Liver (tissue), 8 donors: ENCODE measurements at regions not wholly inside any gene's neighbourhood (a gene's known extent, or its start where the extent isn't known, plus 50 kb on each side); places are given as distances from the start of the nearest gene placed in this dataset.

Experiments used
- DNase-seq: peaks from one replicate; pipeline ENCODE4 v3.0.0-alpha.2; 2017; ENCODE audit warnings: low spot score
- H3K27ac ChIP-seq, 2 donors: one replicate each; pipeline ENCODE4 v1.7.0; 2013; ENCODE audit warnings: inconsistent platforms in 2 of 2, low read length in 2 of 2, control low read depth in 1 of 2, low read depth in 1 of 2, mild to moderate bottlenecking in 1 of 2
- H3K27me3 ChIP-seq, 4 donors: one replicate each; pipeline versions ENCODE4 v1.6.1 to v1.7.0; 2013; ENCODE audit warnings: low read length in 3 of 4, inconsistent platforms in 1 of 4, mild to moderate bottlenecking in 1 of 4, moderate library complexity in 1 of 4; ENCODE audit not compliant: control insufficient read depth in 4 of 4, insufficient read depth in 4 of 4
- H3K36me3 ChIP-seq, 4 donors: one replicate each; pipeline versions ENCODE4 v1.6.1 to v1.7.0; 2013; ENCODE audit warnings: low read length in 3 of 4, mild to moderate bottlenecking in 3 of 4, low read depth in 1 of 4, moderate library complexity in 1 of 4; ENCODE audit not compliant: control insufficient read depth in 4 of 4, insufficient read depth in 3 of 4
- H3K4me1 ChIP-seq, 4 donors: one replicate each; pipeline versions ENCODE4 v1.6.1 to v1.7.0; 2013; ENCODE audit warnings: low read length in 3 of 4, mild to moderate bottlenecking in 3 of 4, moderate library complexity in 1 of 4; ENCODE audit not compliant: control insufficient read depth in 4 of 4, insufficient read depth in 4 of 4
- H3K4me3 ChIP-seq, 3 donors: one replicate each; pipeline versions ENCODE4 v1.6.1 to v1.7.0; 2013; ENCODE audit warnings: low read length in 3 of 3, control low read depth in 1 of 3, low read depth in 1 of 3, mild to moderate bottlenecking in 1 of 3
- H3K9ac ChIP-seq, 2 donors: one replicate each; pipeline ENCODE4 v1.7.0; 2013; ENCODE audit warnings: low read length in 2 of 2, mild to moderate bottlenecking in 2 of 2, moderate library complexity in 2 of 2, control low read depth in 1 of 2, low read depth in 1 of 2
- H3K9me3 ChIP-seq, 4 donors: one replicate each; pipeline versions ENCODE4 v1.6.1 to v1.7.0; 2013; ENCODE audit warnings: low read length in 3 of 4; ENCODE audit not compliant: control insufficient read depth in 4 of 4
- EGR1 ChIP-seq, 2 donors: IDR thresholded peaks; 2 replicates each; pipeline ENCODE4 v1.6.1; 2016 to 2018; ENCODE audit warnings: antibody characterized with exemption in 2 of 2, low read depth in 2 of 2
- FOXA1 ChIP-seq: IDR thresholded peaks from 2 replicates; pipeline ENCODE4 v1.6.1; 2016; ENCODE audit warnings: antibody characterized with exemption
- FOXA2 ChIP-seq: IDR thresholded peaks from 2 replicates; pipeline ENCODE4 v1.6.1; 2016; ENCODE audit warnings: antibody characterized with exemption
- GABPA ChIP-seq, 2 donors: IDR thresholded peaks in 1 of 2; conservative IDR thresholded peaks in 1 of 2; 2 replicates each; pipeline ENCODE4 v1.6.1; 2016; ENCODE audit warnings: antibody characterized with exemption in 2 of 2, mild to moderate bottlenecking in 1 of 2, moderate library complexity in 1 of 2
- HNF4A ChIP-seq, 2 donors: conservative IDR thresholded peaks; 2 replicates each; pipeline ENCODE4 v1.6.1; 2016; ENCODE audit warnings: antibody characterized with exemption in 2 of 2, mild to moderate bottlenecking in 2 of 2
- HNF4G ChIP-seq: IDR thresholded peaks from 2 replicates; pipeline ENCODE4 v1.6.1; 2016; ENCODE audit warnings: antibody characterized with exemption
- JUND ChIP-seq, 2 donors: IDR thresholded peaks; 2 replicates each; pipeline ENCODE4 v1.6.1; 2016; ENCODE audit warnings: antibody characterized with exemption in 2 of 2
- RAD21 ChIP-seq, 2 donors: IDR thresholded peaks; 2 replicates each; pipeline ENCODE4 v1.6.1; 2016; ENCODE audit warnings: antibody characterized with exemption in 2 of 2, mild to moderate bottlenecking in 2 of 2
- REST ChIP-seq: IDR thresholded peaks from 2 replicates; pipeline ENCODE4 v1.6.1; 2016; ENCODE audit warnings: antibody characterized with exemption, mild to moderate bottlenecking
- RXRA ChIP-seq, 2 donors: IDR thresholded peaks; 2 replicates each; pipeline ENCODE4 v1.6.1; 2017 to 2018; ENCODE audit warnings: antibody characterized with exemption in 2 of 2, mild to moderate bottlenecking in 1 of 2
- SP1 ChIP-seq: IDR thresholded peaks from 2 replicates; pipeline ENCODE4 v1.6.1; 2018; ENCODE audit warnings: antibody characterized with exemption, mild to moderate bottlenecking
- TAF1 ChIP-seq: conservative IDR thresholded peaks from 2 replicates; pipeline ENCODE4 v1.6.1; 2016; ENCODE audit warnings: antibody characterized with exemption, mild to moderate bottlenecking
- YY1 ChIP-seq: IDR thresholded peaks from 2 replicates; pipeline ENCODE4 v1.6.1; 2016; ENCODE audit warnings: antibody characterized with exemption, mild to moderate bottlenecking
- WGBS: extraction: QIAGEN DNeasy Blood & Tissue Kit; methylation state at CpG from one replicate; pipeline ENCODE4 v1.1.7; 2013; 5-methylcytosine and 5-hydroxymethylcytosine counted together
- TF ChIP-seq, protein P1 (sequence below): IDR thresholded peaks from 2 replicates; pipeline ENCODE4 v1.6.1; 2016; ENCODE audit warnings: antibody characterized with exemption
- TF ChIP-seq, protein P2 (sequence below): IDR thresholded peaks from 2 replicates; pipeline ENCODE4 v1.6.1; 2016; ENCODE audit warnings: antibody characterized with exemption
- TF ChIP-seq, protein P3 (sequence below): fragments of 150-350 bp; IDR thresholded peaks from 2 replicates; pipeline ENCODE4 v1.5.1; 2017; ENCODE audit warnings: improper control_type of control experiment, low read depth, low read length; ENCODE audit not compliant: missing input control
- TF ChIP-seq, protein P4 (sequence below): IDR thresholded peaks from 2 replicates; pipeline ENCODE4 v1.6.1; 2016; ENCODE audit warnings: antibody characterized with exemption
- donor health status: healthy.
- donor health status: healthy.
- donor health status: healthy.
- donor health status: healthy.
- donor health status: healthy.

DNA sequence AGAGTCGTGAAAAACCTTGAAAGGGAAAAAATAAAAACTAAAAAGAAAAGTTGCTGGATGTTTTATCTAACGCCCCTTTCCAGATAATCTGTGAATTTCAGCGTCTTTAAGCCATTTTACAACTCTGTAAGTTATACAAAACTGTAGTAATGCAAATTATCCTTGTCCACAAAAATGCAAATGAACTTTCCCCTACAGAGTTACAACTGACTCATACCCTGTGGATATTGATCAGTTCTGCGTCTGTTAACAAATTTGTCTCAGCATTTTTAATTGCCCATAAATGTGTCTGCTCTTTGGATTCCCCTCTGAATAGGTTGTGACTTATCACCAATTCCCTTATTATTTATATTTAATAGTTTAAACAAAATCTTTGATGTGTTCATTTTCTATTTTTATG lies 105.9 kb upstream of the PRLR start:
- Histone ChIP-seq H3K27ac (no peak overlapping the region), H3K9me3 (peaks cover 0 to 2% (median 0%) of the 10 kb centered on the region in 4 donors), H3K4me1 (no peaks in the 10 kb centered on the region), H3K9ac (no peak overlapping the region), H3K36me3 (no peaks in the 10 kb centered on the region), H3K27me3 (no peaks in the 10 kb centered on the region), H3K4me3 (no peak overlapping the region)
- no peak for DNase-seq
- WGBS: 90% methylated on average over 4 of the region's 4 CpGs
- no peak for TF ChIP-seq EGR1 (IDR thresholded peaks at IDR 0.05; ENCODE audit: low read depth in 2 of 2)
- no peak for TF ChIP-seq SP1
- no peak for TF ChIP-seq RXRA (IDR thresholded peaks at IDR 0.05)
- TF ChIP-seq, protein P1, sequence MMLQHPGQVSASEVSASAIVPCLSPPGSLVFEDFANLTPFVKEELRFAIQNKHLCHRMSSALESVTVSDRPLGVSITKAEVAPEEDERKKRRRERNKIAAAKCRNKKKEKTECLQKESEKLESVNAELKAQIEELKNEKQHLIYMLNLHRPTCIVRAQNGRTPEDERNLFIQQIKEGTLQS: no peak
- TF ChIP-seq, protein P2, sequence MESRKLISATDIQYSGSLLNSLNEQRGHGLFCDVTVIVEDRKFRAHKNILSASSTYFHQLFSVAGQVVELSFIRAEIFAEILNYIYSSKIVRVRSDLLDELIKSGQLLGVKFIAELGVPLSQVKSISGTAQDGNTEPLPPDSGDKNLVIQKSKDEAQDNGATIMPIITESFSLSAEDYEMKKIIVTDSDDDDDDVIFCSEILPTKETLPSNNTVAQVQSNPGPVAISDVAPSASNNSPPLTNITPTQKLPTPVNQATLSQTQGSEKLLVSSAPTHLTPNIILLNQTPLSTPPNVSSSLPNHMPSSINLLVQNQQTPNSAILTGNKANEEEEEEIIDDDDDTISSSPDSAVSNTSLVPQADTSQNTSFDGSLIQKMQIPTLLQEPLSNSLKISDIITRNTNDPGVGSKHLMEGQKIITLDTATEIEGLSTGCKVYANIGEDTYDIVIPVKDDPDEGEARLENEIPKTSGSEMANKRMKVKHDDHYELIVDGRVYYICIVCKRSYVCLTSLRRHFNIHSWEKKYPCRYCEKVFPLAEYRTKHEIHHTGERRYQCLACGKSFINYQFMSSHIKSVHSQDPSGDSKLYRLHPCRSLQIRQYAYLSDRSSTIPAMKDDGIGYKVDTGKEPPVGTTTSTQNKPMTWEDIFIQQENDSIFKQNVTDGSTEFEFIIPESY: no peak
- TF ChIP-seq REST: no peak
- TF ChIP-seq, protein P3, sequence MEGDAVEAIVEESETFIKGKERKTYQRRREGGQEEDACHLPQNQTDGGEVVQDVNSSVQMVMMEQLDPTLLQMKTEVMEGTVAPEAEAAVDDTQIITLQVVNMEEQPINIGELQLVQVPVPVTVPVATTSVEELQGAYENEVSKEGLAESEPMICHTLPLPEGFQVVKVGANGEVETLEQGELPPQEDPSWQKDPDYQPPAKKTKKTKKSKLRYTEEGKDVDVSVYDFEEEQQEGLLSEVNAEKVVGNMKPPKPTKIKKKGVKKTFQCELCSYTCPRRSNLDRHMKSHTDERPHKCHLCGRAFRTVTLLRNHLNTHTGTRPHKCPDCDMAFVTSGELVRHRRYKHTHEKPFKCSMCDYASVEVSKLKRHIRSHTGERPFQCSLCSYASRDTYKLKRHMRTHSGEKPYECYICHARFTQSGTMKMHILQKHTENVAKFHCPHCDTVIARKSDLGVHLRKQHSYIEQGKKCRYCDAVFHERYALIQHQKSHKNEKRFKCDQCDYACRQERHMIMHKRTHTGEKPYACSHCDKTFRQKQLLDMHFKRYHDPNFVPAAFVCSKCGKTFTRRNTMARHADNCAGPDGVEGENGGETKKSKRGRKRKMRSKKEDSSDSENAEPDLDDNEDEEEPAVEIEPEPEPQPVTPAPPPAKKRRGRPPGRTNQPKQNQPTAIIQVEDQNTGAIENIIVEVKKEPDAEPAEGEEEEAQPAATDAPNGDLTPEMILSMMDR: no peak
- no peak for TF ChIP-seq FOXA1
- TF ChIP-seq TAF1: no peak
- no peak for TF ChIP-seq HNF4A (conservative IDR thresholded peaks at IDR 0.05)
- no peak for TF ChIP-seq GABPA (IDR thresholded peaks at IDR 0.05 in 1 of 2, conservative IDR thresholded peaks at IDR 0.05 in 1 of 2)
- TF ChIP-seq YY1: no peak
- TF ChIP-seq JUND (IDR thresholded peaks at IDR 0.05): no peak
- no peak for TF ChIP-seq HNF4G

- no peak overlapping the region for H3K9ac ChIP-seq
- 81% methylated on average over 4 of the region's 4 CpGs for WGBS
- DNase-seq: no peak
- no peaks in the 10 kb centered on the region for H3K36me3 ChIP-seq
- no peaks in the 10 kb centered on the region for H3K27me3 ChIP-seq
- H3K9me3 ChIP-seq: peaks cover 0 to 2% (median 0%) of the 10 kb centered on the region in 4 donors
- no peak overlapping the region for H3K27ac ChIP-seq
- H3K4me3 ChIP-seq: no peak overlapping the region
- no peaks in the 10 kb centered on the region for H3K4me1 ChIP-seq
- TF ChIP-seq GABPA (IDR thresholded peaks at IDR 0.05 in 1 of 2, conservative IDR thresholded peaks at IDR 0.05 in 1 of 2) (no peak), HNF4A (conservative IDR thresholded peaks at IDR 0.05) (no peak), SP1 (no peak), FOXA2 (no peak), REST (no peak), FOXA1 (no peak), RAD21 (IDR thresholded peaks at IDR 0.05) (no peak), RXRA (IDR thresholded peaks at IDR 0.05) (no peak), YY1 (no peak), HNF4G (no peak), EGR1 (IDR thresholded peaks at IDR 0.05; ENCODE audit: low read depth in 2 of 2) (no peak)
- TF ChIP-seq, protein P4, sequence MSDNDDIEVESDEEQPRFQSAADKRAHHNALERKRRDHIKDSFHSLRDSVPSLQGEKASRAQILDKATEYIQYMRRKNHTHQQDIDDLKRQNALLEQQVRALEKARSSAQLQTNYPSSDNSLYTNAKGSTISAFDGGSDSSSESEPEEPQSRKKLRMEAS: no peak
- TF ChIP-seq, protein P2: no peak
These were observed 105.5 kb upstream of the PRLR start for GRCh38 chr5:35335752-35336151.
